T-helper 2 cell treated with Interferon-gamma antibody and Interleukin-4, amounts not matched to agents 100 ng/mL and 5 ng/mL, for 36 hours (primary cell): ENCODE measurements at regions not wholly inside any gene's neighbourhood (a gene's known extent, or its start where the extent isn't known, plus 50 kb on each side); places are given as distances from the start of the nearest gene placed in this dataset.

Source experiments
- intact Hi-C: fragments of 100-400 bp; cut with micrococcal nuclease; formaldehyde crosslinking; loops from one replicate; pipeline ENCODE4 v1.15.1; 2023

DNA sequence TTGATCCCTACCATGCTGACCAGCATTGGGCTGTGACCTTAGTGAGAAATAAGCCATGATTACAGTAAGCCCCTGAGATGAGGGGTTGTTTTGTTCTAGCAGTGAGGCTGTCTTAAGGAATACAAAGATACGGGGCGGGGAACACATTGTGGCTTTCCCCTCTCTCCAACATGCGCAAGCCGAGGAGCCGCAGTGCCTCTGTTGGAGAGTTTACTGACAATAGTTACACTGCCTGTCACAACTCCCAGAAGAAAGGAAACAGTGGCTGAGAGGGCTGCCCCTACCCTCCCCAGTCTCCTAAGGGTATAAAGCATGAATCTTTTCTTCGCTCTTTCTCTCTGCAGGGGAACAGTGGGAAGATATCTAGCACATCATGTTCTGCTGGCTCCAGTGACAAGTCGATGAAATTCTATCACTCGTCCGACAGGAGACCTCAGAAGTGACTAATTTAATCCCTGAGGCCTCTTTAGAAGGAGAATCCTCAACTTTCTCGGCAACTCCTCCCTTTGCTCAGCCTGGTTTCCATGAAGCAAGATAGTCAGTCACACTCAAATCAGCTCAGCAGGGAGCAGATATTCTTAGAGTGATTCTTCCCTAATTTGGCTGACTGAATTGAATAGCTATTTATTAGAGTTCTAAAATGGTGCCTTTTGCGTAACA lies 409.0 kb upstream of the PROK2 start:
- intact Hi-C loops: no loop called here

DNA sequence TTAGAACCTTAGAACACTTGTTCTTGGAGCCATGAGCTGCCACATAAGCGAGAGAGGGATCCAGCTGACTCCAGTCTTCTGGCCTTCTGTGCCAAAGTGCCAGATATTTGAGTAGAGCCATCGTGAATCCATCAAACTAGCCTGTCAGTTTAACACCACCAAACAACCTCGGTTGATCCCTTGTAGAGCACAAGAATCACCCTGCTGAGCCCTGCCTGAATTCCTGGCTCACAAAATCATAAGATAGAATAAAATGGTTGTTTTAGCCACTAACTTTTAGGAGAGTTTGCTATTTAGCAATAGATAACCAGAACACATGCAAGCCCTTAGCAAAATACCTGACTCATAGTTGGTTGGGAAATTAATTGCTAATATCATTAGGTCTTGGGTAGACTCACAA lies 407.6 kb upstream of the PROK2 start:
- intact Hi-C loops: no loop called here

DNA sequence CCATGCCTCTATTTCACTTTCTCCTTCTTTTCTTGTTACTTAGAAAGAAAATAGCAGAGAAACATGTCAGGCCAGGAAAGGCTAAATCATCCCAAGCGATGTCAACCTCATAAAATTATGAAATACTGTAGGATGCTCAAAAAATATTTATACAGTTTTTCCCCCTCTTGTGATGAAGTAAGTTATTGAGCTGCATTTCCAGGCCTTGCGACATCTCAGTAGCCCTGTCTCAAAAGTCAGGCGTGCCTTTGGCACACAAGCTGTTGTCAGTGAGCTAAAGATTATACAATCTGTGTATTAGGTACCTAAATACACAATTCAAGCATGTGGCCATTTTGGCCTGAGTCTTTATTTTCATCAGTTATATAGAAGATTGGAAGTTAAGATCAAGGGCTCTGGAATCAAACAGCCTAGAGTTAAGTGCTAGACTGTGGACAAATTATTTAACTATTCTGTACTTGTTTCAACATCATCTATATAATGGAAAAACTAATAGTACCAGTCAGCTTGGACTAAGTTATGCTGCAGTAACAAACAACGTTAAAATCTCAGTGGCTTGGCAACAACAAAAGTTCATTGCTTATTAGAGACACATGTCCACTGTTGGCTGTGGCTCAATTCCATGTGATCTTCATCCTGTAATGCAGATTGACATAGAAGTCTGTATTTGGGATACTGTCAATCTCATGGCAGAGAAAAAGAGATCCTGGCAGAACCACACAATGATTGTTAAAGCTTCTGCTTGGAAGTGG lies 406.4 kb upstream of the PROK2 start:
- intact Hi-C loops: no loop called here

DNA sequence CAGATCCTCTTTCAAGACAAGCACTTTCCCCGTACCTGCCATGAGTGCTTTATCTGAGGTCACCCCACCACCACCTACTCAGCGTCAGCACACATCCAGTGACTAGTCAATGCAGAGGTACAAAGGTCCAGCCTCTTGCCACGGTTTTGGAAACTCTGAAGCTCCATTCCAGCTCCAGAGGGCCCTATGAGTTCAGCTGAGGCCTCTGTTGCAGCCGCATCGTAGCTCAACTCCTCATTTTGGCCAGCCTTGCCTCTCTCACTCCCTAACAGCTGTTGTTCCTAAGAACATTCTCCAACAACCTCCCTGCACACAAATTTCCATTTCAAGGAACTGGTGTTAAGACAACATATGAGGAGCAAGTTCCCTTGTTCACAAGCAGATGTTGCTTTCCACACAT lies 405.1 kb upstream of the PROK2 start:
- intact Hi-C loops: no loop called here

DNA sequence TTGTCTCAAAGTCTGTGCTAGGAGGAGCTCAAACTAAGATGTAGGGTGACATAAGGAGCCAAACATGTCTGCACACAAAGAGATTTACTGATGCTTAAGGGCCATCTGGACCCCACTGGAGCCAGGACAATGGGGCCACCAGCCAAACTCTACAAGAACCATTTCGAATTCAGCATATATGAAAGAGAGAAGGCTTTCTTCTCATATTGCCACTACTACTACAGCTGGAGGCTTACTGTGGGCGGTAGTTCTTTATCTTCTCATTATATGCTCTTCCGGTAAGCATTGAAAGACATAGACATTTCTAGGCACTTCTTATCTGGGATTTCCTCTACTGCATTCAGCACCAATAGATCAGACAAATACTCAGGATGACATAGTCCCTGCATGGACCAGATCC lies 404.4 kb upstream of the PROK2 start:
- intact Hi-C loops: loop anchor here (5.0 kb wide), 1 partner anchor 633 kb away; no protein-coding TSS in a partner anchor

DNA sequence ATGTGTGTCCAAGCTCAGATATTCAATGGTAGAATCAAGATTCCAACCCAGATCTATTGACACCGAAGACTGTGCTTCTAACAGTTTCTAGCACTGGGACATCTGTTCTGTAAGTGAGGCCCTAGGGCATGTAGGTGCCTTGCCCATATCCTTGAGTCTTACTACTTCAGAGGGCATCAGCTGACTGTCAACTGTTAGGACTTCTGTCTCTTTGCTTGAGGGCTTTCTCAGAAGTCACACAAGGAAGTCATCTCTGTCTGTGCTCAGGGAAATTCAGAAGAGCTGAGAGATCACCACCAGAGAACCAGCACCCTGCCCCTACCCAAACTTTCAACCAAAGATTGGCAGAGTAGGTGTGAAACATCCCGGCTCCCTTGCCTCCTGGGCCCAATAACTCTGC lies 403.6 kb upstream of the PROK2 start:
- intact Hi-C loops: loop anchor here (5.0 kb wide), 1 partner anchor 634 kb away; no protein-coding TSS in a partner anchor

DNA sequence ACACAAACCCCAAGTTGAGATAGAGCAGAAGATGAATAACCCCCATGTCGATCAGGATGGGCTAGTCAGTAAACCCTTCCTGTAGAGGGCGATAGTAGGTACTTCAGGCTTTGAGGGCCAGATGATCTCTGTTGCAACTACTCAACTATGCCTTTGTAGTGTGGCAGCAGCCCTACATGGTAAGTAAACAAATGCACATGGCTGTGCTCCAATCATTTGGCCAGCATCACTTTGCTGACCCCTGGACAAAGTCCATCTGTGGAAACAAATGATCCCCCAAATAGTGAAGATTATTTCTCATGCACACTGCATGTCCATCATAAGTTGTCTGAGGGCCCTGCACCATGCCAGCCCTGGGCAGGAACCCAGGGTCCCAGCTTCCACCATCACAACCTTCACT lies 402.2 kb upstream of the PROK2 start:
- intact Hi-C loops: loop anchor here (5.0 kb wide), 1 partner anchor 635 kb away; no protein-coding TSS in a partner anchor

DNA sequence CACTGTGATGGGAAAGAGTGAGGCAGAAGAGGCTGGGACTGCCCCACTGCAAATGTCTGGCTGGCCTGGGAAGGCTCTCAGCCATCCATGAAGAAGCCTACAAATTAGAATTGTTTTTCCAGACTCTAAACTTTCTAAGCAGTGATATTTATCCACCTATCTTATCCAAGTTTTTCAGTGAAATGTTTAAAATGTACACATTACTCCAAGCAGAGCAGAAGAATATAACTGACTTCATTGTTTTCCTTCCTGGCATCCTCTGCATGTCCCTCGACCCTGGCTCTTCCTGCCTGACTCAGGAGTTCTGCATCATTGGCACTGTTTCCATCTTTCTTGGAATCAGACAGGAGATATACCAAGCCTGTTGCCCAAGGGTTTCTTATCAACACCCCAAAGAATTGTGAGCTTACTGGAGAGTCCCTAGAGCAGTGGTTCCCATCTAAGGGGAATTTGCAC lies 401.5 kb upstream of the PROK2 start:
- intact Hi-C loops: loop anchor here (5.0 kb wide), 1 partner anchor 636 kb away; no protein-coding TSS in a partner anchor

DNA sequence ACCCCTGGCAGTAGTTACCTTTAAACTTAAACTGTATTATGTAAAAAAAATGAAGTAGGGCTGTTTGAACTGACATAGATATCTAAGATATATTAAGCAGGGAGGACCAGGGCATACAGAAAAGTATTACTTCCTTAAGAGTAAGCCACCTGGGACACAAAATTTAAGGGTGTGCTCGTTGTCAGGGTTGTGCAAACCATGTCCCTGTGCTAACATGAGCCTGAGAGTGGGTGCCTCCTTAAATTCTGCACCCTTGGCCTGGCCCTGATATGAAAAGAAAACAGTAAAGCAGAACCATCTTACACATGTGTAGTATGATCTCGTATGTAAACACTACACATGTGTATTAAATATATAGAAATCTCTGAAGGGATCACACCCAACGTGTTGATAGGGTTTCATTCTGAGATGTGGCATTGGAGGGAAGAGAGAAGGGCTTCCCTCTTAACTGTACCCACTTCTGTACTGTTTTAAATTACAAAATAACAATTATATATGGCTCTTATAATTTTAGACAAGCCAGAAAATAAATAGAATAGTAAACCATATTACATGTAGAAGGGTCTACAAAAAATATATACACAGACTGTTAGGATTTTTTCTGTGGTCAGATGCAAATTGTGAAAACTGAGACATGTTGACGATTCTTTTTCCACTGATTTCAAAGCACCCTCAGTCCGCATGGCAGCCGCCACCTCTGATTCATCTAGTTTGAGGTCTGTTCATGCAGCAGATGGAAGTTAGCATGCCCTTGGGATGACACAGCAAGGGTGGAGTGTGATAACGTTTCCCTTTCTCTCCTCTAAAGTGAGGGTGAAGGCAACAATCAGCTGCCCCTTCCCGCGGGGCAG lies 400.8 kb upstream of the PROK2 start:
- intact Hi-C loops: loop anchor here (5.0 kb wide), 1 partner anchor 637 kb away; no protein-coding TSS in a partner anchor

DNA sequence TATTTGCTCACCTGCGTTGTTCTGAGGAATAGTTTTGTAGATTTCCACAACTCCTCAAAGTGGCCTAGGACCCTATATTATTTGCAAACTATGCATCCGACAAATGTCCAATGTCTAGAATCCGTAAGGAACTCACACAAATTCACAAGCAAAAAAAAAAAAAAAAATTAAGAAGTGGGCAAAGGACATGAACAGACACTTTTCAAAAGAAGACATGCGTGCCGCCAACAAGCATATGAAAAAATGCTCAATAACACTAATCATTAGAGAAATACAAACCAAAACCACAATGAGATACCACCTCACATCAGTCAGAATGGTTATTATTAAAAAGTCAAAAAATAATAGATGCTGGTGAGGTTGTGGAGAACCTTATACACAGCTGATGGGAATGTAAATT lies 398.5 kb upstream of the PROK2 start:
- intact Hi-C loops: no loop called here

DNA sequence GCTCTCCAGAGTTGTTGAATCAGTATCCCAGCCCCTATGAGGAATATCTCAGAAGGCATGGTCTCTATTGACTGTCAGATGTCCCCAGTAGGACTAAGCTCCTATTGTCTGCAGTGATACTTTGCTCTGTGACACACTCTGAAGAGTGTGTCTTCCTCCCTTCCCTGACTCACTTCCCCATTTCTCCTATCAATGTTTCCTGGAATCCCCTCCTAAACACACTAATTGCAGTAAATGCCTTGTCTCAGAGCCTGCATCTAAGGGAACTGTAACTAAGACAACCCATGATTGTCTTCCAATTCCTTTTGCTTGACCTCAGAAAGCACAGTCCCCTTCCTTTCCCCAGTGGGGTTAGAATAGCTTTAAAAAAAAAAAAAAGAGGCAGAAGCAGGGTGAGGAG lies 397.3 kb upstream of the PROK2 start:
- intact Hi-C loops: no loop called here

DNA sequence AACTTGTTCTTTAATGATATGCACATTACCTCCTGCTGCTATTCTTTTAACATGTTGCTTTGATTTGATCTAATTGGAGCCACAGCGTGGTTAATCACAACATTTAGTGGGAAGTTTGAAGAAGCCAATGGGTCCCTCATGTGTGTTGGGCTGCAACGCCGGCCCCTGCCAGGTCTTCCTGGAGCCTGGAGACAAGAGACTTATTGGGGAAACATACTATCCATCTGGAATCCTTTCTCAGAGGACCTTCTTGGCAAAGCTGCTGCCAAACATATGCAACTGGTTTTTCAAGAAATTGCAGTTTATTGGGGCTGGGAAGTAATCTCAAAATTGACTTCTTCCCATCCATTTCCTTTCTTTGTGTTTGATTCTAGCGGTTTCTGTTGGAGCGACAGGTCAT lies 396.3 kb upstream of the PROK2 start:
- intact Hi-C loops: no loop called here

DNA sequence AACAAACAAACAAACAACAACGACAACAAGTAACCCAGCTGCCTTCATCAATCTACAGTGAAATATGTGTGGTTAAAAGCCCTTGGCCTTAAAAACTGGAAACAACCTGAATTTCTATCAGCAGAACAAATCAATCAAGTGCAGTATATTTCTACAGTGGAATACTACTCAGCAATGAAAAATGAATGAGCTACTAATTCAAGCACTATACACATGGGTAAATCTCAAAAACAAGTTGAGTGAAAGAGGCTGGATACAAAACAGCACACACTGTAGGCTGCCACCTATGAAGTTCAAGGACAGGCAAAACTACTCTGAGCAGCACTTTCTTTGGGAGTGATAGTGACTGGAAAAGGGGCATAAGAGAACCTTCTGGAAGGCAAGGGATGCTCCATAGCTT lies 395.5 kb upstream of the PROK2 start:
- intact Hi-C loops: no loop called here

DNA sequence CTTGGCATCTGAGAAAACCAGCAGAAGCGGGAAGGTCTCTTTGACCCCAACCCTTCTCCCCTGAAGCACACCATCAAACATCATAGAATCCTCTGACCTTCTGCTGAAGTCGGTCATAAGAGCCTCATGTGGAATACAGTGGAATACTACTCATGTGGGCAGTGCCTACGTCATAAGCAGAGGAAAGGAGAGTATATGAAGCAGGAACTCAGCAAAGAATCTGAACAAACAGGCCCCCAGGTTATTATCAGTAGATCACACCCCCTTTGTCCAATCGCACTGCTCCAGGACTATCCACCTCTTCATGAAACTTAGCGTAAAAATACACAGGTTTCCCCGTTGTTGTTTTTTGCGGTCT lies 394.1 kb upstream of the PROK2 start:
- intact Hi-C loops: no loop called here

DNA sequence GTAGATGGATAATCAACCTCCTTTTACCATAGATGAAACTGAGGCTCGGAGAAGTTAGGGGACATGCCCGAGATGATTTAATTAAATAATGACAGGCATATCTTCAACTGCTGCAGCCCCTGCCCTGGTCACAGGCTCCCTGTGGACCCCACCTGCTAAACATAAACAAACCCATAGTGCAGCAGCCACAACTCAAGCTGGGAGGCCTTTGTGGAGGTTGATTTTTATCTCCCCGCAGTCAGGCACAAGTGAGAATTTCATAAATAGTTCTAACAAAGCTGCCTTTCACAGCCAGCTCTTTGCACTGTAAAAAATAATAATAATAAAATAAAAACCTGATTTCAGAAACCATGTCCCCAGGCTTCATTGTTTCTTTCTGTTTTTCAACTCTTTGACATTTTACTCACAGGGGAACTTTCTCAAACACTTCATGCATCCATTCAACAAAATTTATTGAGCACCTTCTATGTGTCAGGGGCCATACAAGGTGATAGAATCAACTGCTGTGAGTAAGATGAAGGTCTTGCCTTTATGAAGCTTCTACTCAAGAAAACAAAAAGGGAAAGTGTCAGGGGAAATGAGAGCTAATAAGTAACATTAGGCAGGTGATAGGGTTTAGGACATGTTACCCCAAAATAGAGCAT lies 393.6 kb upstream of the PROK2 start:
- intact Hi-C loops: no loop called here

DNA sequence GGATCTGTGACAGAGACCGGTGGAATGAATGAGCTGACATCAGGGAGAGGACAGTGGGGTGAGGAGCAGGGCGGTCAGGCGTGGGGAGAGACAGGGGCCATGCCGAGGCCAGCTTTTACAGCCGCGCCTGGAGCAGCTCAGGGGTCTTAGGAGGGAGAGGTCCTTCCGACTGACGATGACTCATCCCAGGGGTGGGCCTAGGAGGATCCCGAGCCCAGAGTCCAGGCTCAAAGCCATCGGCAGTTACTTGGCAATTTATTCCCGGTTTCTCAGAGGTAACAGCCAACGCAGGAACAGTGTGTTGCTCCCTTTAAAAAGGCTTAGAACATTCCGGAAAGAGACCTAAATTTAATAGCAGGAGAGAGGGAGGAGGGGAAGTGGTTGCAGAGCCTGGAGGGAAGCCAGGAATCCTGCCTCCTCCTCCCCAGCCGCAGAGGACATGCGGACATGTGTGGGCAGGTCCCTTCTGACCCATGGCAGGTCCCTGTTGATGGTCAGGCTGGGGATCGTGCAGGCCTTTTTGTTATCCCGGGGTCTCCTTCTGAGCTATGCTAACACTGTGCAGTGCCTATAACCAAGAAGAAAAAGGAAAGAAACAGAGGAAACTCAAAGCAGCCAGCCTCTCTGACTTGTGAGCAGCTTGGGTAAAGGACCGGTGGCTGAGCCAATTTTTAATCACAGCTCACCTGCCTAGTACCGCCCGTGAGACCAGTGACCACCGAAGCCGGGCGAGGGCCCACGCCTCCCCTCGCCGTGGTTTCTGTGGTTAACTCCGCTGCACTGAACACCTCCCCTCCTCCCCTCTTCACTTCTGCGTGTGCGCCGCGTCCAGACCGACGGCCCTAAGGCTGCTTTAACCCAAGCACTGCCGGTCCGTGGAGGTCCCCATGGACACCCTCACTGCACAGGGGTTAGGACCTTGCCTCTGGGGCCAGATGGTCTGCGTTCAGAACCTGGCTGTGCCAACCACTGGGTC lies 392.4 kb upstream of the PROK2 start:
- intact Hi-C loops: no loop called here

DNA sequence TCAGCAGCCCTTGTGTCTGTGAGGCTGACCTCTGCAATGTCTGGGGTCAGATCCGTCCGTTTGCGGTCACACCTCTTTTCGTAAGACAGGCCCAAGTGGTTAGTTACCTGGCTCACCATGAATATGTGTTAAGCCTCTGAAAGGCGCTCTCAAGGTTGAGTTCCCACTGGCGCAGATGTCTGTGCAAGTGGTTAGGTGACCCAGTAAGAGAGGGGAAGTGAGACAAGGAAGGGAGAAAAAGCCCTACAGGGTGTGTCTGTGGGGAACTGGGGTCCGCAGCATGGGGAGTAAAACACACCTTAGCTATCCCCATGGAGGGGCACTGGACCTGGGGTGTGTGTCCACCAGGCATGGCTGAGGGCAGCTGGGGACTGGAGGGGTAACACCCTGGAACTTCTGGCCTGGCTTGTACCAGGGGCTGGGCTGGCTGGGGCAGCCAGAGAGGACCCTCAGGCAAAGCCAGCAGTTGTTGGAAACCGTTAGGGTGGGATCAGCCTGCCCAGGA lies 391.6 kb upstream of the PROK2 start:
- intact Hi-C loops: no loop called here

DNA sequence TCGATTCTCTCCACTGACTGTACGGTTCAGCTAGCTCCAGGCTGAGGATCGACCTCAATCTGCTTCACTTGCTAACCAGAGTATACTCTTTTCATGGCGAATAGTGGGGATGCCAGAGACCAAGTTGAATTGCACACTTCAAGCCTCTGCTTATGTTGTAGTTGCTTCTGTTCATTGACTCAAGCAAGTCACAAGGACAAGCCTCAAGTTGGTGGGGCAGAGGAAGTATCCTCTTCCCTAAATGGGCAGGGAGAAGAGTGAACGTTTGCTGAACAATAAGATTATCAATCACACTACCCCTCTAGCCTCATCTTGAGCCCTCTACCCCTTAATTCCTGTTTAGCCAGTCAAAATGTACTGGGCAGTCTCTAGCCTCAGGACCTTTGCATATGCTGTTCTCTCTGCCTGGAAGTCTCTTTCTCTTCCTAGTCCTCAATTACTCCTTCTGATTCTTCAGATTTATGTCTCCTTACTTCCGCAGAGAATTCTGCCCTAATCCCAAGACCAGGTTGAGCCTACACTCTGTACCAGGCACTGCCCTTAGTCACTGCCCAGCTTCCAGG lies 390.4 kb upstream of the PROK2 start:
- intact Hi-C loops: no loop called here

DNA sequence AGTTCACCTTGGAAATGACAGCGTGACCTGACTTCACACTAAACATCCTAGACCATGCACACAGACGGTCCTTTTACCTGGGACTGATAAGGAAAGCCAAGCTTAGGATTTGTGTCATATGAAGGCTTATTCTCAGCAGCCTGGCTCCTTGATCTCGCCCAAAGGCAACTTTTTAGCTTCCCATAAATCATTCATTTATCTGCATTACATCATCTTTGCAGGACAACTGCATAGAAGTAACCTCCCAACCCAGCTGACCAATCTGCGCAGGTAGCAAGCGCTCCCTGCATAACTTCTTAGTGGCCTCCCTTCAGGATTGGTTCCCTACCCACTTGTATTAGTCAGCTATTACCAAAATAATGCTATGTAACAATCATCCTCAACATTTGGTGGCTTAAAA lies 389.9 kb upstream of the PROK2 start:
- intact Hi-C loops: no loop called here

DNA sequence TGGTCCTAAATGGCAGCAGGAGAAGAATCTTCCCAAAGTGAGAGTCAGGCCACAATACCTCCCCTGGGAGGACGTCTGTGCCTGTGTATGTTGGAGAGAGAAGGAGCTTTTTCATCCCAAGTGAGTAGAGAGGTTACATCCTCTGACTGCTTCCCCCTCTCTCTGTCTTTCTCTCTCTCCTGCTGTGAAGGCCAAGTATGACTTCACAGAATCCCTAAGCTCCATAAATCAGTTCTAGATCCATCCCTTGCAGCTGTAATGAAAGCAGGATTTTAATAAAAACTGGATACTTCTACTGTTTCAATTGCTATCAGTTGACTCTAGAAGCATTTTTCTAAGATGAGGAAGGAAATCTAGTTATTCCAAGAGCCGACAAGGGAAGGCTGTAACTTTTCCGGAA lies 389.1 kb upstream of the PROK2 start:
- intact Hi-C loops: no loop called here
